B cell (primary cell): ENCODE measurements at regions not wholly inside any gene's neighbourhood (a gene's known extent, or its start where the extent isn't known, plus 50 kb on each side); places are given as distances from the start of the nearest gene placed in this dataset.

Experiments used
- ATAC-seq: fragments of 200-7000 bp; cut with Tn5 transposase; one replicate; pipeline ENCODE4 v1.10.0; 2021; ENCODE audit warnings: low read depth, mild to moderate bottlenecking, moderate number of reproducible peaks, moderate library complexity
- CTCF ChIA-PET: fragments of 350-600 bp; sonication (Branson Sonifier 250); formaldehyde crosslinking; loops from one replicate; lab custom pipeline; 2021; ENCODE audit warnings: antibody characterized with exemption, inconsistent platforms; lab: Charles Lee
- POLR2A ChIA-PET: fragments of 350-600 bp; sonication (Branson Sonifier 250); formaldehyde crosslinking; loops from one replicate; lab custom pipeline; 2021; ENCODE audit warnings: antibody characterized with exemption; lab: Charles Lee
- DNase-seq: peaks from one replicate; pipeline ENCODE4 v3.0.0; 2013
- H2AFZ ChIP-seq: 2 replicates; pipeline ENCODE4 v1.6.1; 2012; ENCODE audit warnings: mild to moderate bottlenecking, low read depth, low read length; ENCODE audit not compliant: insufficient read depth, poor library complexity, severe bottlenecking
- H3K27ac ChIP-seq, 2 donors: 1 replicate in 1 of 2; 2 replicates in 1 of 2; pipeline ENCODE4 v1.5.1; 2012 to 2013; ENCODE audit warnings: low read length in 2 of 2, mild to moderate bottlenecking in 2 of 2, moderate library complexity in 1 of 2
- H3K27me3 ChIP-seq, 4 experiments: fragments of 200-600 bp in 1 of 4; sonication (generic) in 1 of 4; replicated peaks in 1 of 4; 1 replicate in 2 of 4; 2 replicates in 2 of 4; pipeline versions ENCODE4 v1.6.1 to v1.7.0; 2013 to 2016; ENCODE audit warnings: low read length in 3 of 4, mild to moderate bottlenecking in 2 of 4, mixed read lengths in 1 of 4, moderate library complexity in 1 of 4; ENCODE audit not compliant: insufficient read depth in 4 of 4, control insufficient read depth in 3 of 4; ENCODE audit errors: control extremely low read depth in 1 of 4
- H3K36me3 ChIP-seq, 2 experiments: replicated peaks in 1 of 2; 1 replicate in 1 of 2; 2 replicates in 1 of 2; pipeline versions ENCODE4 v1.6.1 to v1.7.1; 2013; ENCODE audit warnings: low read length in 1 of 2; ENCODE audit not compliant: insufficient read depth in 2 of 2, control insufficient read depth in 1 of 2; ENCODE audit errors: control extremely low read depth in 1 of 2, extremely low read depth in 1 of 2
- H3K4me1 ChIP-seq, 2 donors: fragments of 200-600 bp in 1 of 2; sonication (generic) in 1 of 2; 1 replicate in 1 of 2; 2 replicates in 1 of 2; pipeline versions ENCODE4 v1.5.1 to v1.6.1; 2013 to 2017; ENCODE audit warnings: low read length in 2 of 2; ENCODE audit not compliant: control insufficient read depth in 2 of 2, insufficient read depth in 2 of 2
- H3K4me2 ChIP-seq: replicated peaks from 2 replicates; pipeline ENCODE3; 2012; ENCODE audit warnings: mild to moderate bottlenecking, low read depth, low read length; ENCODE audit not compliant: poor library complexity, severe bottlenecking
- H3K4me3 ChIP-seq, 5 experiments: fragments of 200-600 bp in 1 of 5; sonication (generic) in 1 of 5; 1 replicate in 3 of 5; 2 replicates in 2 of 5; pipeline versions ENCODE4 v1.5.1 to v1.7.0; 2011 to 2016; ENCODE audit warnings: low read length in 4 of 5, mild to moderate bottlenecking in 4 of 5, low read depth in 2 of 5, control low read depth in 1 of 5, moderate library complexity in 1 of 5; ENCODE audit not compliant: insufficient read depth in 1 of 5; ENCODE audit errors: control extremely low read depth in 1 of 5, extremely low read depth in 1 of 5
- H3K79me2 ChIP-seq: fragments of 200-600 bp; sonication (generic); one replicate; pipeline ENCODE4 v1.6.0; 2016; ENCODE audit warnings: low read length; ENCODE audit not compliant: control insufficient read depth, insufficient read depth
- H3K9ac ChIP-seq: fragments of 200-600 bp; sonication (generic); 2 replicates; pipeline ENCODE4 v1.6.1; 2017; ENCODE audit warnings: mild to moderate bottlenecking, low read length, moderate library complexity
- H3K9me3 ChIP-seq, 3 donors: one replicate each; pipeline versions ENCODE4 v1.6.1 to v1.7.1; 2013; ENCODE audit warnings: low read length in 2 of 3; ENCODE audit not compliant: control insufficient read depth in 2 of 3, insufficient read depth in 1 of 3; ENCODE audit errors: control extremely low read depth in 1 of 3
- H4K20me1 ChIP-seq: 2 replicates; pipeline ENCODE4 v1.6.0; 2012; ENCODE audit warnings: mild to moderate bottlenecking, low read length; ENCODE audit not compliant: insufficient read depth, control insufficient read depth, poor library complexity, severe bottlenecking
- H3K27ac Mint-ChIP-seq: one replicate; pipeline ENCODE4 v1.8.0; 2021; ENCODE audit warnings: mixed read lengths
- H3K27me3 Mint-ChIP-seq: one replicate; pipeline ENCODE4 v1.8.0; 2021; ENCODE audit warnings: mixed read lengths
- H3K4me1 Mint-ChIP-seq: one replicate; pipeline ENCODE4 v1.8.0; 2021; ENCODE audit warnings: mixed read lengths
- H3K4me3 Mint-ChIP-seq: one replicate; pipeline ENCODE4 v1.8.0; 2021; ENCODE audit warnings: mixed read lengths
- H3K9me3 Mint-ChIP-seq: one replicate; pipeline ENCODE4 v1.8.0; 2022; ENCODE audit warnings: mixed read lengths; ENCODE audit not compliant: insufficient read depth
- EZH2 ChIP-seq: IDR thresholded peaks from 2 replicates; pipeline ENCODE4 v1.6.1; 2012; ENCODE audit warnings: borderline replicate concordance, low read depth, mild to moderate bottlenecking, moderate library complexity, low read length; ENCODE audit not compliant: insufficient read depth, poor library complexity, severe bottlenecking
- WGBS: methylation state at CpG from one replicate; pipeline ENCODE4 v1.1.5; 2013; ENCODE audit warnings: missing lambda C conversion rate; ENCODE audit not compliant: insufficient coverage; 5-methylcytosine and 5-hydroxymethylcytosine counted together
- intact Hi-C: fragments of 100-400 bp; cut with micrococcal nuclease; formaldehyde crosslinking; loops from one replicate; pipeline ENCODE4 v1.10.0; 2022
- TF ChIP-seq, protein P1 (sequence below): fragments of 200-600 bp; IDR thresholded peaks from one replicate; pipeline ENCODE4 v1.8.0; 2022; ENCODE audit warnings: antibody characterized with exemption, mild to moderate bottlenecking

DNA sequence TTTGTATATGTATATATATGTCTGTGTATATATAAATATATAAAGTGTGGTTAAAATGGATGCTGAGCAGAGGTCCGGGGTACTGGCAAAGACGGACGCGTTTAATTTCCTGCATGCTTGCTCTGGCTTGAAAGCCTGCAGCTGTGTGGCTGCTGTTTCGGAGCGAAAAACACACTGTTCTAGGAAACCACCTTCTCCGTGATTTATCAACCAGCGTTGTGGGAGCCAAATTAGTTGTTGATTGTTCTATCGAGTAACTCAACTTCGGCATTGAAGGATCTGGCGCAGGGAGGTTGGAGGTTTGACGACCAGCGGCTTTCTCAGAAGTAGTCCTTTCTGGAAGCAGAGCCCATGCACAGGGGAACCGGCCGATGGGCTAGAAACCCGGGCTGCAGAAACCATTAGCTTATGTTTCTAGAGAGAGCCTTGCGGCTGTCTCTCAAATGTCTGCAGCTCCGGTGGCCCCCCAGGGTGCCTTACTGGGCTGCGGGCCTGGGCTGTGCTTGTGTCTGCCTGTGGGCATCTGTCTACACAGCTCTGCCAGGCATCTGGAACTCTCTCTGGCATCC is 81.8 kb downstream of the EDN3 start:
- Mint-ChIP-seq H3K27me3 (peaks cover 18% of the 10 kb centered on the region), H3K9me3 (no peaks in the 10 kb centered on the region), H3K4me3 (no peak overlapping the region), H3K4me1 (no peaks in the 10 kb centered on the region), H3K27ac (no peak overlapping the region)
- CTCF ChIA-PET: no interaction called here
- no peak overlapping the region for H3K9ac ChIP-seq
- POLR2A ChIA-PET: no interaction called here
- no peak overlapping the region for H3K4me2 ChIP-seq
- H2AFZ ChIP-seq: no peak overlapping the region
- intact Hi-C loops: no loop called here
- ATAC-seq (no peak), DNase-seq (no peak)
- no peaks in the 10 kb centered on the region for H3K36me3 ChIP-seq
- no peaks in the 10 kb centered on the region for H4K20me1 ChIP-seq
- H3K4me3 ChIP-seq: no peak overlapping the region
- no peak overlapping the region for H3K27ac ChIP-seq
- 93% methylated on average over 19 of the region's 19 CpGs for WGBS
- peaks cover 0 to 7% of the 10 kb centered on the region in 2 donors for H3K4me1 ChIP-seq
- H3K79me2 ChIP-seq: no peaks in the 10 kb centered on the region
- no peak for TF ChIP-seq EZH2
- TF ChIP-seq, protein P1, sequence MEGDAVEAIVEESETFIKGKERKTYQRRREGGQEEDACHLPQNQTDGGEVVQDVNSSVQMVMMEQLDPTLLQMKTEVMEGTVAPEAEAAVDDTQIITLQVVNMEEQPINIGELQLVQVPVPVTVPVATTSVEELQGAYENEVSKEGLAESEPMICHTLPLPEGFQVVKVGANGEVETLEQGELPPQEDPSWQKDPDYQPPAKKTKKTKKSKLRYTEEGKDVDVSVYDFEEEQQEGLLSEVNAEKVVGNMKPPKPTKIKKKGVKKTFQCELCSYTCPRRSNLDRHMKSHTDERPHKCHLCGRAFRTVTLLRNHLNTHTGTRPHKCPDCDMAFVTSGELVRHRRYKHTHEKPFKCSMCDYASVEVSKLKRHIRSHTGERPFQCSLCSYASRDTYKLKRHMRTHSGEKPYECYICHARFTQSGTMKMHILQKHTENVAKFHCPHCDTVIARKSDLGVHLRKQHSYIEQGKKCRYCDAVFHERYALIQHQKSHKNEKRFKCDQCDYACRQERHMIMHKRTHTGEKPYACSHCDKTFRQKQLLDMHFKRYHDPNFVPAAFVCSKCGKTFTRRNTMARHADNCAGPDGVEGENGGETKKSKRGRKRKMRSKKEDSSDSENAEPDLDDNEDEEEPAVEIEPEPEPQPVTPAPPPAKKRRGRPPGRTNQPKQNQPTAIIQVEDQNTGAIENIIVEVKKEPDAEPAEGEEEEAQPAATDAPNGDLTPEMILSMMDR: no peak
- peaks cover 0 to 17% (median 0%) of the 10 kb centered on the region in 3 donors for H3K9me3 ChIP-seq
- H3K27me3 ChIP-seq: peaks cover 0 to 12% (median 2%) of the 10 kb centered on the region in 4 experiments

DNA sequence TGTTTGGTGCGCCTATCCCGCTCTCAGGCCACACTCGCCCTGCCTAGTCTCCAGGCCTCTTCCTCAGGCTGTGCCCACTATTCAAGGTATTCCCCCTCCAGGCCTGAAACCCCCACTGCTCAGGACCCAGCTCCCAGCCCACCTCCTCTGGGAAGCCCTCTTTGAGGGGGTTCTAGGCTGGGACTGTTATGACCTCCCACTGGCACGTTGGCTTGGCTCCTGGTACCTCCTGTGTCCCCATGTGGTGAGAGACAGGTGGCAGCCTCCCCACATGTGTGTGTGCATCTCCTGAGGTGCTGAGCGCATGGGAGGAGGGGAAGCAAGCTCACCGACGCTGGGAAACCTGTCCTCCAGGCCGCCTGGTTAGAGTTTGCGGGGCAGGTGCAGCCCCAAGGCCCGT is 82.5 kb downstream of the EDN3 start:
- no peak for TF ChIP-seq EZH2
- TF ChIP-seq, protein P1: no peak
- no peaks in the 10 kb centered on the region for H3K4me1 Mint-ChIP-seq
- Histone ChIP-seq H3K9me3 (peaks cover 0 to 17% (median 0%) of the 10 kb centered on the region in 3 donors), H3K4me1 (peaks cover 0 to 7% of the 10 kb centered on the region in 2 donors), H3K9ac (no peak overlapping the region), H3K4me3 (no peak overlapping the region), H3K27ac (no peak overlapping the region), H3K27me3 (peaks cover 0 to 12% (median 2%) of the 10 kb centered on the region in 4 experiments), H3K4me2 (no peak overlapping the region), H3K79me2 (no peaks in the 10 kb centered on the region), H3K36me3 (no peaks in the 10 kb centered on the region), H4K20me1 (no peaks in the 10 kb centered on the region), H2AFZ (no peak overlapping the region)
- WGBS: 84% methylated on average over 5 of the region's 10 CpGs
- ChIA-PET POLR2A (no interaction called here), CTCF (no interaction called here)
- intact Hi-C loops: no loop called here
- no peaks in the 10 kb centered on the region for H3K9me3 Mint-ChIP-seq
- H3K4me3 Mint-ChIP-seq: no peak overlapping the region
- H3K27me3 Mint-ChIP-seq: peaks cover 22% of the 10 kb centered on the region
- no peak for DNase-seq
- ATAC-seq: no peak
- no peak overlapping the region for H3K27ac Mint-ChIP-seq
